ENCODE measurements at regions not wholly inside any gene's neighbourhood (a gene's known extent, or its start where the extent isn't known, plus 50 kb on each side); places are given as distances from the start of the nearest gene placed in this dataset.

- no peak for TF ChIP-seq POLR2A (IDR thresholded peaks at IDR 0.05)
- TF ChIP-seq CTCF (IDR thresholded peaks at IDR 0.05), result no peak
These were observed 218.5 kb downstream of the SNX13 start for GRCh38 chr7:17721736-17722285.

All from right lobe of liver (tissue), 4 donors.